Neural cell (in vitro differentiated cells): ENCODE measurements at regions not wholly inside any gene's neighbourhood (a gene's known extent, or its start where the extent isn't known, plus 50 kb on each side); places are given as distances from the start of the nearest gene placed in this dataset.

Experiments
- H2AFZ ChIP-seq: fragments of 200-600, 300-800 bp; sonication (generic), shearing (Covaris generic); 2 replicates; pipeline ENCODE4 v1.6.0; 2014; ENCODE audit warnings: low read depth, mild to moderate bottlenecking, antibody characterized with exemption, low read length, moderate library complexity
- H3F3A ChIP-seq: fragments of 200-600 bp; shearing (Covaris generic); 2 replicates; pipeline ENCODE4 v1.6.1; 2016; ENCODE audit warnings: mild to moderate bottlenecking, moderate library complexity, mixed read lengths, antibody characterized with exemption, low read length; ENCODE audit not compliant: insufficient read depth, poor library complexity, severe bottlenecking
- H3K27ac ChIP-seq: fragments of 200-600, 300-800 bp; sonication (generic), shearing (Covaris generic); 2 replicates; pipeline ENCODE4 v1.5.1; 2014; ENCODE audit warnings: mild to moderate bottlenecking, low read length, moderate library complexity
- H3K27me3 ChIP-seq: fragments of 300-800, 200-600 bp; sonication (generic), shearing (Covaris generic); 2 replicates; pipeline ENCODE4 v1.6.0; 2014; ENCODE audit warnings: mild to moderate bottlenecking, low read depth, low read length, moderate library complexity; ENCODE audit not compliant: insufficient read depth
- H3K36me3 ChIP-seq: fragments of 300-800, 200-600 bp; sonication (generic), shearing (Covaris generic); 2 replicates; pipeline ENCODE4 v1.5.1; 2014; ENCODE audit warnings: mild to moderate bottlenecking, antibody characterized with exemption, low read length, moderate library complexity; ENCODE audit not compliant: insufficient read depth
- H3K4me2 ChIP-seq: fragments of 300-800, 200-600 bp; sonication (generic), shearing (Covaris generic); 2 replicates; pipeline ENCODE4 v1.6.0; 2014; ENCODE audit warnings: mild to moderate bottlenecking, low read length
- H3K4me3 ChIP-seq: fragments of 300-800, 200-600 bp; sonication (generic), shearing (Covaris generic); 2 replicates; pipeline ENCODE4 v1.5.1; 2014; ENCODE audit warnings: mild to moderate bottlenecking, low read length, moderate library complexity
- H3K79me2 ChIP-seq: fragments of 200-600 bp; shearing (Covaris generic); replicated peaks from 2 replicates; pipeline ENCODE4 v1.6.0; 2014; ENCODE audit warnings: mild to moderate bottlenecking, low read length, moderate library complexity; ENCODE audit not compliant: insufficient read depth
- H3K9ac ChIP-seq: fragments of 300-800, 200-600 bp; sonication (generic), shearing (Covaris generic); 2 replicates; pipeline ENCODE4 v1.6.1; 2016; ENCODE audit warnings: mild to moderate bottlenecking, low read length, mixed read lengths
- H3K9me2 ChIP-seq: fragments of 200-600 bp; shearing (Covaris generic); 2 replicates; pipeline ENCODE4 v1.6.1; 2016; ENCODE audit warnings: mild to moderate bottlenecking, low read length, mixed read lengths; ENCODE audit not compliant: insufficient read depth
- H3K9me3 ChIP-seq: fragments of 200-600, 300-800 bp; sonication (generic), shearing (Covaris generic); 2 replicates; pipeline ENCODE4 v1.6.1; 2016; ENCODE audit warnings: mild to moderate bottlenecking, mixed run types, low read length, moderate library complexity, mixed read lengths
- H4K20me1 ChIP-seq: fragments of 200-600 bp; shearing (Covaris generic); 2 replicates; pipeline ENCODE4 v1.6.1; 2016; ENCODE audit warnings: mild to moderate bottlenecking, mixed run types; ENCODE audit not compliant: insufficient read depth
- CTCF ChIP-seq: fragments of 450-650 bp; IDR thresholded peaks from 2 replicates; pipeline ENCODE4 v1.5.1; 2014; ENCODE audit warnings: antibody characterized with exemption, mild to moderate bottlenecking, moderate library complexity; ENCODE audit not compliant: poor library complexity, severe bottlenecking
- EP300 ChIP-seq: fragments of 450-650 bp; conservative IDR thresholded peaks from 2 replicates; pipeline ENCODE4 v1.6.1; 2014; ENCODE audit warnings: antibody characterized with exemption, mild to moderate bottlenecking, moderate library complexity; ENCODE audit not compliant: poor library complexity, severe bottlenecking
- EZH2 ChIP-seq: fragments of 200-600, 300-800 bp; shearing (Covaris generic), sonication (generic); IDR thresholded peaks from 2 replicates; pipeline ENCODE4 v1.6.1; 2014; ENCODE audit warnings: antibody characterized with exemption, low read length, borderline replicate concordance, mild to moderate bottlenecking; ENCODE audit not compliant: insufficient read depth, poor library complexity, severe bottlenecking
- MXI1 ChIP-seq: fragments of 450-650 bp; conservative IDR thresholded peaks from 2 replicates; pipeline ENCODE4 v1.6.1; 2014; ENCODE audit warnings: antibody characterized with exemption, mild to moderate bottlenecking; ENCODE audit not compliant: poor library complexity, severe bottlenecking
- POLR2AphosphoS5 ChIP-seq: IDR thresholded peaks from 2 replicates; pipeline ENCODE4 v1.6.1; 2012
- RAD21 ChIP-seq: fragments of 450-650 bp; conservative IDR thresholded peaks from 2 replicates; pipeline ENCODE4 v1.6.1; 2014; ENCODE audit warnings: antibody characterized with exemption, mild to moderate bottlenecking, moderate library complexity
- REST ChIP-seq: IDR thresholded peaks from 2 replicates; pipeline ENCODE4 v1.6.1; 2012; ENCODE audit warnings: borderline replicate concordance
- SMC3 ChIP-seq: fragments of 450-650 bp; conservative IDR thresholded peaks from 2 replicates; pipeline ENCODE4 v1.6.1; 2014; ENCODE audit warnings: antibody characterized with exemption, mild to moderate bottlenecking, moderate library complexity; ENCODE audit not compliant: poor library complexity
- TAF1 ChIP-seq: IDR thresholded peaks from 2 replicates; pipeline ENCODE4 v1.6.1; 2012; ENCODE audit warnings: low read depth

- H3F3A ChIP-seq = no peaks in the 10 kb centered on the region
- no peaks in the 10 kb centered on the region for H3K79me2 ChIP-seq
Measured at GRCh38 chr2:12033494-12033893, 287.1 kb downstream of the LPIN1 start.

GRCh38 chr2:12034382-12034781 is 287.9 kb downstream of the LPIN1 start:
- H3K27ac ChIP-seq = no peak overlapping the region
- H3K27me3 ChIP-seq = no peaks in the 10 kb centered on the region
- no peaks in the 10 kb centered on the region for H3K36me3 ChIP-seq
- no peaks in the 10 kb centered on the region for H3K9me2 ChIP-seq
- no peaks in the 10 kb centered on the region for H3K9me3 ChIP-seq
- no peaks in the 10 kb centered on the region for H4K20me1 ChIP-seq
- no peaks in the 10 kb centered on the region for H3K79me2 ChIP-seq
- H3F3A ChIP-seq = no peaks in the 10 kb centered on the region
- H2AFZ ChIP-seq = no peak overlapping the region
- no peak overlapping the region for H3K4me3 ChIP-seq
- no peak overlapping the region for H3K4me2 ChIP-seq
- no peak overlapping the region for H3K9ac ChIP-seq
- TF ChIP-seq RAD21 (no peak), REST (no peak), SMC3 (no peak), CTCF (no peak), EP300 (no peak), POLR2AphosphoS5 (no peak), EZH2 (no peak)

More at GRCh38 chr2:12033494-12033893, 287.1 kb downstream of the LPIN1 start:
- TF ChIP-seq CTCF = no peak
- no peak for TF ChIP-seq MXI1
- no peak for TF ChIP-seq SMC3
- no peak for TF ChIP-seq TAF1
- no peak for TF ChIP-seq RAD21
- no peak for TF ChIP-seq EP300
- no peak for TF ChIP-seq EZH2
- TF ChIP-seq REST = no peak
- TF ChIP-seq POLR2AphosphoS5 = no peak
- no peak overlapping the region for H3K27ac ChIP-seq
- H3K4me2 ChIP-seq = no peak overlapping the region
- no peaks in the 10 kb centered on the region for H3K27me3 ChIP-seq
- H3K4me3 ChIP-seq = no peak overlapping the region
- H3K36me3 ChIP-seq = no peaks in the 10 kb centered on the region
- no peak overlapping the region for H3K9ac ChIP-seq
- H3K9me2 ChIP-seq = no peaks in the 10 kb centered on the region
- H4K20me1 ChIP-seq = no peaks in the 10 kb centered on the region
- H3K9me3 ChIP-seq = no peaks in the 10 kb centered on the region
- no peak overlapping the region for H2AFZ ChIP-seq
